Keratinocyte (primary cell): ENCODE measurements at regions not wholly inside any gene's neighbourhood (a gene's known extent, or its start where the extent isn't known, plus 50 kb on each side); places are given as distances from the start of the nearest gene placed in this dataset.

ENCODE experiments used
- CTCF ChIP-seq, 3 experiments: IDR thresholded peaks in 1 of 3; conservative IDR thresholded peaks in 1 of 3; optimal IDR thresholded peaks in 1 of 3; 2 replicates in 2 of 3; 3 replicates in 1 of 3; pipeline versions ENCODE3 to v1.5.1; 2011; ENCODE audit warnings: low read length in 3 of 3, mild to moderate bottlenecking in 3 of 3, moderate library complexity in 2 of 3, control low read depth in 1 of 3, inconsistent platforms in 1 of 3; ENCODE audit not compliant: insufficient read depth in 2 of 3; ENCODE audit errors: extremely low read depth in 1 of 3
- EZH2 ChIP-seq: IDR thresholded peaks from one replicate; pipeline ENCODE4 v1.6.1; 2012; ENCODE audit warnings: inconsistent platforms, mild to moderate bottlenecking, low read length, moderate library complexity

DNA sequence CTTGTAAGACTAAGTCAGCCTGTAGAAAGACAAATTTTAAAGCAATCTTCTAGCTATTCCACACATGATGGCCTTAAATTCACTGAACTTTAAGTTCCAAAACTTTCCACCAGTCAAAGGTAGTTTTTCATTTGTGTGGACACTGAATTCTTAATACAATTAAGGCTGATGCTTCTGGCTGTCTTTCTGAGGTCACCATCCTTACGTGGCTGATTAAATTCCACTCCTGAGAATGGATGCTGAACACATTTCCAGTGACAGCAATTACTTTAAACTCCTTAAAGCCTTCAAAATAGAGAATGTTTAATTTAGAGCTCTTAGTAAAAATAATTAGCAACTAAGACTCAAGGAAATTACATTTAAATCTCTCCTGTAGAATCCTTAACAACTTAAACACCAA lies 142.6 kb upstream of the COL1A2 start:
- TF ChIP-seq CTCF (optimal IDR thresholded peaks at IDR 0.05 in 1 of 3, IDR thresholded peaks at IDR 0.05 in 1 of 3, conservative IDR thresholded peaks at IDR 0.05 in 1 of 3; ENCODE audit: extremely low read depth in 1 of 3, insufficient read depth in 2 of 3, low read length in 3 of 3) (no peak), EZH2 (no peak)
